GM12878 (cell line): ENCODE measurements at regions not wholly inside any gene's neighbourhood (a gene's known extent, or its start where the extent isn't known, plus 50 kb on each side); places are given as distances from the start of the nearest gene placed in this dataset.

Experiments
- ATAC-seq: fragments of 200-7000 bp; cut with Tn5 transposase; 3 replicates; pipeline ENCODE4 v1.9.1; 2020; ENCODE audit warnings: mild to moderate bottlenecking, moderate library complexity
- BruUV-seq: library from RNA; stranded (reverse); fragments of 400-500 nt; replicated peaks from 2 replicates; lab custom pipeline; 2021; lab: Mats Ljungman, UMichigan
- CTCF ChIA-PET: fragments of 300-600 bp; sonication (Branson Sonifier 250); formaldehyde crosslinking; extraction: SDS; loops from one replicate; lab custom pipeline; 2021; ENCODE audit warnings: inconsistent platforms; lab: Yijun Ruan, JAX
- POLR2A ChIA-PET: fragments of 350-600 bp; formaldehyde crosslinking; extraction: SDS; loops from one replicate; lab custom pipeline; 2021; ENCODE audit warnings: inconsistent platforms; lab: Charles Lee
- RAD21 ChIA-PET: fragments of 300-600 bp; sonication (Branson Sonifier 250); formaldehyde crosslinking; loops from one replicate; lab custom pipeline; 2023; ENCODE audit warnings: antibody characterized with exemption; ENCODE audit not compliant: unreplicated experiment; lab: Charles Lee
- SMC1A ChIA-PET: fragments of 300-600 bp; sonication (Branson Sonifier 250); formaldehyde crosslinking; loops from one replicate; lab custom pipeline; 2023; ENCODE audit not compliant: unreplicated experiment, uncharacterized antibody; lab: Charles Lee
- DNase-seq: peaks from one replicate; pipeline ENCODE4 v3.0.0-alpha.2; 2011; ENCODE audit warnings: low read depth, low spot score
- FAIRE-seq: peaks from 3 replicates; lab custom pipeline; 2011; peaks lifted over from hg19 to GRCh38; lab: Jason Lieb, UNC
- H2AFZ ChIP-seq: 2 replicates; pipeline ENCODE4 v1.6.0; 2011; ENCODE audit warnings: low read depth, low read length, control low read depth; ENCODE audit not compliant: control insufficient read depth
- H3K27ac ChIP-seq: 2 replicates; pipeline ENCODE4 v1.5.1; 2011; ENCODE audit warnings: control low read depth; ENCODE audit not compliant: control insufficient read depth, insufficient read depth
- H3K27me3 ChIP-seq, 2 experiments: replicated peaks in 1 of 2; 2 replicates each; pipeline versions ENCODE4 v1.6.0 to v1.6.1; 2011; ENCODE audit warnings: low read length in 1 of 2; ENCODE audit not compliant: control insufficient read depth in 2 of 2, insufficient read depth in 2 of 2
- H3K36me3 ChIP-seq, 2 experiments: 2 replicates each; pipeline ENCODE4 v1.5.1; 2011; ENCODE audit warnings: low read length in 1 of 2; ENCODE audit not compliant: control insufficient read depth in 2 of 2, insufficient read depth in 2 of 2
- H3K4me1 ChIP-seq: 2 replicates; pipeline ENCODE4 v1.6.1; 2011; ENCODE audit warnings: mild to moderate bottlenecking, low read length, moderate library complexity, mixed read lengths; ENCODE audit not compliant: control insufficient read depth, insufficient read depth
- H3K4me2 ChIP-seq: 2 replicates; pipeline ENCODE4 v1.6.0; 2011; ENCODE audit warnings: control low read depth; ENCODE audit not compliant: control insufficient read depth, insufficient read depth
- H3K4me3 ChIP-seq: fragments of 200-600 bp; sonication (generic); 2 replicates; pipeline ENCODE4 v1.5.1; 2016
- H3K79me2 ChIP-seq: 2 replicates; pipeline ENCODE4 v1.6.0; 2011; ENCODE audit warnings: low read length; ENCODE audit not compliant: control insufficient read depth, insufficient read depth
- H3K9ac ChIP-seq: 2 replicates; pipeline ENCODE4 v1.8.0; 2011; ENCODE audit warnings: low read length, control low read depth, mixed read lengths; ENCODE audit not compliant: control insufficient read depth, insufficient read depth
- H3K9me3 ChIP-seq: replicated peaks from 3 replicates; pipeline ENCODE4 v1.5.1; 2011; ENCODE audit warnings: mild to moderate bottlenecking, low read length; ENCODE audit not compliant: control insufficient read depth, insufficient read depth
- H4K20me1 ChIP-seq: 2 replicates; pipeline ENCODE4 v1.6.0; 2011; ENCODE audit not compliant: control insufficient read depth, insufficient read depth
- CBFB ChIP-seq: IDR thresholded peaks from 2 replicates; pipeline ENCODE4 v1.6.1; 2016; ENCODE audit warnings: antibody characterized with exemption, low read depth
- CBX3 ChIP-seq: fragments of 200-600 bp; sonication (generic); IDR thresholded peaks from 2 replicates; pipeline ENCODE4 v1.6.1; 2016; ENCODE audit warnings: low read depth, borderline replicate concordance
- CBX5 ChIP-seq: sonication (generic); IDR thresholded peaks from 2 replicates; pipeline ENCODE4 v1.6.1; 2016; ENCODE audit warnings: low read depth, moderate library complexity, mild to moderate bottlenecking, inconsistent platforms
- CREB1 ChIP-seq: IDR thresholded peaks from 2 replicates; pipeline ENCODE4 v1.6.1; 2012; ENCODE audit warnings: low read depth, mild to moderate bottlenecking, inconsistent platforms
- EED ChIP-seq: sonication (generic); IDR thresholded peaks from 2 replicates; pipeline ENCODE4 v1.6.1; 2016; ENCODE audit warnings: antibody characterized with exemption, low read depth
- EP300 ChIP-seq, 2 experiments: fragments of 150-350 bp in 1 of 2; IDR thresholded peaks; 2 replicates each; pipeline ENCODE4 v1.6.1; 2011 to 2012; ENCODE audit warnings: low read depth in 2 of 2, low read length in 2 of 2, borderline replicate concordance in 1 of 2, improper control_type of control experiment in 1 of 2, inconsistent platforms in 1 of 2; ENCODE audit not compliant: control insufficient read depth in 1 of 2
- IRF5 ChIP-seq: fragments of 450-650 bp; IDR thresholded peaks from 2 replicates; pipeline ENCODE4 v1.6.1; 2017; ENCODE audit warnings: borderline replicate concordance
- JUNB ChIP-seq: IDR thresholded peaks from 2 replicates; pipeline ENCODE4 v1.6.1; 2016; ENCODE audit warnings: antibody characterized with exemption, mild to moderate bottlenecking
- JUND ChIP-seq: IDR thresholded peaks from 2 replicates; pipeline ENCODE4 v1.6.1; 2012; ENCODE audit warnings: low read depth, mild to moderate bottlenecking, low read length, improper control_type of control experiment, moderate library complexity
- NFYB ChIP-seq: IDR thresholded peaks from 2 replicates; pipeline ENCODE4 v1.6.1; 2011; ENCODE audit warnings: low read depth, mild to moderate bottlenecking, low read length, improper control_type of control experiment, moderate library complexity; ENCODE audit not compliant: insufficient read depth
- NR2C1 ChIP-seq: fragments of 450-650 bp; IDR thresholded peaks from 2 replicates; pipeline ENCODE4 v1.6.1; 2017; ENCODE audit warnings: antibody characterized with exemption, mild to moderate bottlenecking, moderate library complexity
- PAX8 ChIP-seq: fragments of 450-650 bp; IDR thresholded peaks from 2 replicates; pipeline ENCODE4 v1.6.1; 2017; ENCODE audit warnings: mild to moderate bottlenecking, moderate library complexity
- SKIL ChIP-seq: fragments of 450-650 bp; IDR thresholded peaks from 2 replicates; pipeline ENCODE4 v1.6.1; 2017; ENCODE audit warnings: mild to moderate bottlenecking, low read depth, inconsistent platforms; ENCODE audit not compliant: poor library complexity, severe bottlenecking
- SPI1 ChIP-seq: IDR thresholded peaks from 2 replicates; pipeline ENCODE4 v1.6.1; 2011; ENCODE audit warnings: low read depth, mild to moderate bottlenecking, low read length, moderate library complexity, borderline replicate concordance; ENCODE audit not compliant: insufficient read depth
- YY1 ChIP-seq: IDR thresholded peaks from 2 replicates; pipeline ENCODE4 v1.6.1; 2011; ENCODE audit warnings: low read depth, mild to moderate bottlenecking, low read length
- WGBS: methylation state at CpG from one replicate; pipeline ENCODE4 v1.1.6; 2016; ENCODE audit warnings: low lambda C conversion rate; ENCODE audit not compliant: insufficient replicate concordance, insufficient coverage; ENCODE audit errors: missing lambda C conversion rate; 5-methylcytosine and 5-hydroxymethylcytosine counted together
- in situ Hi-C: fragments of 300-500 bp; cut with MboI; formaldehyde crosslinking; loops from 9 replicates; pipeline ENCODE4 v1.14.3; 2018; ENCODE audit warnings: mixed read lengths
- intact Hi-C: fragments of 100-400 bp; cut with micrococcal nuclease; formaldehyde crosslinking; loops from one replicate; pipeline ENCODE4 v1.14.2; 2022; ENCODE audit not compliant: unreplicated experiment
- TF ChIP-seq, protein P1 (sequence below): fragments of 450-650 bp; IDR thresholded peaks from 2 replicates; pipeline ENCODE4 v1.6.1; 2017; ENCODE audit warnings: mild to moderate bottlenecking

DNA sequence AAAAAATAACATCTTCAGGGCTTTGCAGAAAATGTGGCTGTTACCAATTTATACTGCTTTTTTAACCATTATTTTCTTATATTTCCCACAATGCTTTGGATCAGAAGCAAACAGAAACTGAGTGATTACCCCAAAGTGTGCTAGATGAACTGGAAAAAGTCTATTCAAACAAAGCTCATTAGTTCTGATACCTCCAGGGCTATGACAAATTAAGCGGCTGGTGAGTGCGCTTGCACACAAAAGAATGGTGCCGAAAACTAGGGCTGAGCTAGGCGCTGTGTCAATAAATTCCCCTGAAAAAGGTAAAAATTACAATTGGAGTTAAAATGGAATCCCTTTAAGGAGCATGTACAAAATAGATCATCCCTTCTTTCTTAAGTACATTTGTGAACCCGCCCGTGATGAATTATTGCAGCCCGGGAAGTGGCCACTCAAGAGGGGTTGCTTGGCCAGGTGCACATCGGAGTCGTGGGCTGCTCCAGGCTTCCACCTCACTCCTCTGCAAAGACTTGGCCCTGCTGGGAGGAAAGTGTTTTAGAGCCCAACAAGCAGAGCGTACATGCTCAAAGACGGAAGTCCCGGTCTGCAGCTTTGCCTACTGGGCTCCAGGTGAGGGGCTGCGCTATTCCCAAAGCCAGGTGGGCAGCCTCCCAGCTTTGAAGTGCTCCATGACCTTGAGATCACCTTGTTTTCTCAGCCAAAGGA is 164.0 kb upstream of the ZNF507 start:
- FAIRE-seq (no peak), ATAC-seq (no peak), DNase-seq (no peak)
- BruUV-seq = no TSS peak
- no peaks in the 10 kb centered on the region for H3K27me3 ChIP-seq
- no peak overlapping the region for H3K9ac ChIP-seq
- no peak overlapping the region for H3K4me2 ChIP-seq
- no peaks in the 10 kb centered on the region for H3K4me1 ChIP-seq
- WGBS = 69% methylated on average over 12 of the region's 13 CpGs
- no peak overlapping the region for H3K4me3 ChIP-seq
- no peaks in the 10 kb centered on the region for H4K20me1 ChIP-seq
- ChIA-PET RAD21 (no interaction called here), SMC1A (interaction anchor here (1.1 kb wide), 1 partner anchor 68 kb away, joined by 3 read pairs; no protein-coding TSS in a partner anchor), CTCF (no interaction called here), POLR2A (no interaction called here)
- no peak overlapping the region for H3K27ac ChIP-seq
- TF ChIP-seq JUNB = no peak
- TF ChIP-seq SKIL = no peak
- TF ChIP-seq SPI1 = no peak
- TF ChIP-seq NR2C1 = no peak
- TF ChIP-seq IRF5 = no peak
- no peak for TF ChIP-seq EP300 (IDR thresholded peaks at IDR 0.05; ENCODE audit: borderline replicate concordance in 1 of 2, control insufficient read depth in 1 of 2, low read depth in 2 of 2, low read length in 2 of 2)
- no peak for TF ChIP-seq NFYB
- TF ChIP-seq JUND = no peak
- TF ChIP-seq CREB1 = no peak
- no peak for TF ChIP-seq CBX5
- TF ChIP-seq PAX8 = no peak
- TF ChIP-seq YY1 = no peak
- TF ChIP-seq CBX3 = no peak
- TF ChIP-seq, protein P1, sequence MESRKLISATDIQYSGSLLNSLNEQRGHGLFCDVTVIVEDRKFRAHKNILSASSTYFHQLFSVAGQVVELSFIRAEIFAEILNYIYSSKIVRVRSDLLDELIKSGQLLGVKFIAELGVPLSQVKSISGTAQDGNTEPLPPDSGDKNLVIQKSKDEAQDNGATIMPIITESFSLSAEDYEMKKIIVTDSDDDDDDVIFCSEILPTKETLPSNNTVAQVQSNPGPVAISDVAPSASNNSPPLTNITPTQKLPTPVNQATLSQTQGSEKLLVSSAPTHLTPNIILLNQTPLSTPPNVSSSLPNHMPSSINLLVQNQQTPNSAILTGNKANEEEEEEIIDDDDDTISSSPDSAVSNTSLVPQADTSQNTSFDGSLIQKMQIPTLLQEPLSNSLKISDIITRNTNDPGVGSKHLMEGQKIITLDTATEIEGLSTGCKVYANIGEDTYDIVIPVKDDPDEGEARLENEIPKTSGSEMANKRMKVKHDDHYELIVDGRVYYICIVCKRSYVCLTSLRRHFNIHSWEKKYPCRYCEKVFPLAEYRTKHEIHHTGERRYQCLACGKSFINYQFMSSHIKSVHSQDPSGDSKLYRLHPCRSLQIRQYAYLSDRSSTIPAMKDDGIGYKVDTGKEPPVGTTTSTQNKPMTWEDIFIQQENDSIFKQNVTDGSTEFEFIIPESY = no peak
- no peak for TF ChIP-seq CBFB
- TF ChIP-seq EED = no peak
- in situ Hi-C loops = no loop called here
- H2AFZ ChIP-seq = no peak overlapping the region
- intact Hi-C loops = no loop called here
- no peaks in the 10 kb centered on the region for H3K36me3 ChIP-seq
- no peaks in the 10 kb centered on the region for H3K79me2 ChIP-seq
- H3K9me3 ChIP-seq = no peaks in the 10 kb centered on the region; the same call in 2 of the 3 replicates
